HG02623 (cell line): ENCODE measurements at regions not wholly inside any gene's neighbourhood (a gene's known extent, or its start where the extent isn't known, plus 50 kb on each side); places are given as distances from the start of the nearest gene placed in this dataset.

Experiments
- ATAC-seq: cut with Tn5 transposase; IDR thresholded peaks from one replicate; pipeline ENCODE4 v1.9.1; 2021; ENCODE audit warnings: moderate library complexity; ENCODE audit not compliant: unreplicated experiment

DNA sequence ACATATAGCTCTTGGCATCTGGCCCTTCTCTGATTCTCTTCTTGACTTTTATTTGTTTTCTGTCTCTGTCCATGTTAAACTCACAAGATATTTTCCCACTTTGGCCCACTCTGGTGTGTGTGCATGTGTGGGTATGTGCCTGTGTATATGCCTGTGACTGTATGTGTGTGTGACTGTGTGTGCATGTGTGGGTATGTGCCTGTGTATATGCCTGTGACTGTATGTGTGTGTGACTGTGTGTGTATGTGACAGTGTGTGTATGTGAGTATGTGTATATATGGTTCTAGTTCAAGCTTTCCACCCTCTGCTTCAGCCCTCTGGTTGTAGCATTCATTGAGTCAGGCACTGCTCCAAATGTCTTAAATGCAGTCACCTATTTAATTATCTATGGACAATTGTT lies 88.6 kb upstream of the GGTLC1 start:
- ATAC-seq: no peak

DNA sequence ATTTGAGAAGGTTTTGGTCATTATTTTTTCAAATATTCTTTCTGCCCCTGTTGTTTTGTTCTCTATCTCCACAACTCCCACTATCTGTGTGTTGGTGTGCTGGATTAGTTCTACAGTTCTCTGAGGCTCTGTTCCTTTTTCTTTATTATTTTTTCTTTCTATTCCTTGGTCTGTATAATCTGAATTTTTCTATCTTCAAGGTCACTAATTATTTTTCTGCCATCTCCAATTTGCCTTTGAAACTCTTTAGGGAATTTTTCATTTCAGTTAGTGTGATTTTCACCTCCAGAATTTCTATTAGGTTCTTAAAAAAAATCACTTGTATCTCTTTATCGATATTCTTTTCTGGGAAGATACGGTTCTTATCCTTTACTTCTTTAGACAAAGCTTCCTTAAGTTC lies 82.1 kb upstream of the GGTLC1 start:
- ATAC-seq: no peak

DNA sequence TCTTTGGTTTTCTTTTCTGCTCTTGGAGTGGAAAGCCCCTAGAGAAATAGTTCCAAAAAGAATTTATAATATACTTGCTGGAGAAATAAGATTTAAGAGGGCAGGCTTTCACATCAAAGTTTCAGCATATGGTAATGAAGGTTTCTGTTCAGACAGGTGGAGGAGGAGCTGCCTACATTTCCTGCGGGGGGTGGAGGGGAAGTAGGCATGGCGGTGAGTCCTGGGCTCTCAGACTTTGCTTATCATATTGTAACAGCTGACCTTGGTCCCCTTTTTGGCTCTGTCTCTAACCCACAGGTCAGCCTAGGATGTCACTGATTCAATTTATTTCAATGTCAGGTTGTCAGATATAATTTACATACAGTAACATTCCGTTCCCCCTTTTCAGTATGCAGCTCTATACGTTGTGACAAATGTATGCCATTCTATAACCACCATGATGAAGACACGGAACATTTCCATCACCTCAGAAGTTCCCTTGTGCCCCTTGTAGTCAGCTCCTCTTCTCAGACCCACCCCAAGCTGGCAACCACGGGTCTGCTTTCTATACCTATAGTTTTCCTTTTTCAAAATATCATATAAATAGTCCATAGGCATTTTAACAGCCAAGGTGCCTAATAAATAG lies 77.6 kb upstream of the GGTLC1 start:
- ATAC-seq: no peak

DNA sequence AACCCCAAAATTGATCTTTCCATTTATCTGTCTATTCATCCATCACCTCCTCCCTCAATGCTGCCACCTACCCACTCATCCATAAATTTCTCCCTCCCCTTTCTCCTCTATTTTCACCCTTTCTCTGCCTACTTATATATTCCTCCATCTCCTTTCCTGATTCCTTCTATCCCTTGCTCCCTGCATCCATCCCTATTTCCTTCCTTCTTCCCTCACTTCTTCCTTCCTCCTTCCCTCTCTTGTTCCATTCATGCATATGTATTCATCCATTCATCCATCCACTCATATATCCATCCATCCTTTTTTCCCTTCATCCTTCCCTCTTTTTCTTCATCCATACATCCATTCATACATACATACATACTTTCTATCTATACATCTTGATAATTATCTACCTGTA lies 76.3 kb upstream of the GGTLC1 start:
- no peak for ATAC-seq

DNA sequence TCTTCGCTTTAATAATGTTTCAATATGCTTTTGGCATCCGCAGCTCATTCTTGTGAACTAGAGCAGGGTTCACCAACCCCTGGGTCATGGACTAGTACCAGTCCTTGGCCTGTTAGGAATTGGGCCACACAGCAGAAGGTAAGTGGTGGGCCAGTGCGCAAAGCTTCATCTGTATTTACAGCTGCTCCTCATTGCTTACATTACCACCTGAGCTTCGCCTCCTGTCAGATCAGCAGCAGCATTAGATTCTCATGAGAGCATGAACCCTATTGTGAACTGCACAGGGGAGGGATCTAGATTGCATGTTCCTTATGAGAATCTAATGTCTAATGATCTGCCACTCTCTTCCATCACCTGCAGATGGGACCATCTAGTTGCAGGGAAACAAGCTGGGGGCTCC lies 75.5 kb upstream of the GGTLC1 start:
- ATAC-seq: no peak

DNA sequence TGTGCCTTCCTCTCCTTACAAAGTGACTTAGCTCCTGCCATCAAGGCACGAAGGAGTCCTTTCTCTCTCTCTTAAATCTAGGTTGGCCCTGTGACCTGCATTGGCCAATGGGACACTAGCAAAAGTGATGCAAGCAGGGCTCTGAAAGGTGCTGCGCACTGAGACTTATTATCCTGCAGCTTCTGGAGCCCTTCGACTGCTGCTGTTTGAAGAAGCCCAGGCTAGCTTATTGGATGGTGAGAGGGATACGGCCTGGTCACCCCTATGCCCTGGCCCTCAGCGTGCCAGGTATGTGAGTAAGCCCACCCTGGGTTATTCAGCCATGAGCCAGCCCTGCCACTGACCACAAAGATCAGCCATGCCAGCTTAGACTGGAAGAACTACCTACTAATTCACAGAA lies 74.5 kb upstream of the GGTLC1 start:
- no peak for ATAC-seq

DNA sequence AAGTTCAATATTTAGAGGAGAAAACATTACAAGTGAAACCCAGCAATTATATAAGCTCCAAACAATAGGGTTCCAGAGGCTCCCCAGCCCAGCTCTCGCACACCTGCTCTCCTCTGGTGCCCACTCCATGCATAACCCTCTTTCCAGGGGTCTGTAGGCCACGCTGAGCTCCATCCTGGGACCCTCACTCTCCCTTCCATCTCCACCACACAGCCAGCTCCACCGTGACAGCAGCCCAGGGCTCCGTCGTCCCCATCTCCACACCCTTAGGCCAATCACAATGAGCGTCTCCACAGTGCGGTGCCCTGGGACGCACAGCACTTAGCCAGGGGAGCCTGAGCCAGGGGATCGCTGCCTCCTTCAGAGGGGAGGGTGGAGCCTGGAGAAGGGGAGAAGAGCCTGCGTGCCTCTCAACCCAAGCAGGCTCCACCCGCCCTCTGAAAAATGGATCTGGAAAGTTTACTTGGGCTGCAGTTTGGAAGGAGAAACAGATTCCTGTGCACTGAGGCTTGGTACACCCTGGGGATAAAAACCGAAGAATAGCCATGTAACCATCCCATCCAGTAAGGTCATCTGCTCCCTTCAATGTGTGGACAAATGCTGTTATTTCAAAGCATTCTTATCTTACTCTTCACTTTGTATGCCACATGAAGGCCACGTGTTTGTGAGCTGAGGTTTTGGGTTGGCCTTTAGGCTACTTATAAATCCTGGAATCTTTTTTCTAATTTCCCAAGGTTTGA lies 72.4 kb upstream of the GGTLC1 start:
- ATAC-seq: no peak

DNA sequence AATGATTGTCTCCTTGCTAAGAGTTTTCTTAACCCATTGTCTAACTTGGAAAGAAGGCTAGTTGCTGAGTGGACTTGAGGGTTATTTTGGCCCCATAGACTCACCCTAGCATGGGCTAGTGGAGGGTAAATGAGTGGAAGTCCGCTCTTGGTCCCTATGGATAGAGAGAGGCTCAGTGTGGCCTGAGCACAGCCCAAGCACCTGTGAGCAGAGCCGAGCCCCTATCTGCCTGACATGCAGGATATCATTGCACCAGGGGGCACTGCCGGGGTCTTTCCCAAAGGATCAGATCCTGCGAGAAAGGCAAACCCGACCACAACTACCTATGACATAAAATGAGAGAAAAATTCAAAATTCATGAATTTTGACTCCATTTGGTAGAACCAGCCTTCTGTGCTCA lies 70.6 kb upstream of the GGTLC1 start:
- no peak for ATAC-seq

DNA sequence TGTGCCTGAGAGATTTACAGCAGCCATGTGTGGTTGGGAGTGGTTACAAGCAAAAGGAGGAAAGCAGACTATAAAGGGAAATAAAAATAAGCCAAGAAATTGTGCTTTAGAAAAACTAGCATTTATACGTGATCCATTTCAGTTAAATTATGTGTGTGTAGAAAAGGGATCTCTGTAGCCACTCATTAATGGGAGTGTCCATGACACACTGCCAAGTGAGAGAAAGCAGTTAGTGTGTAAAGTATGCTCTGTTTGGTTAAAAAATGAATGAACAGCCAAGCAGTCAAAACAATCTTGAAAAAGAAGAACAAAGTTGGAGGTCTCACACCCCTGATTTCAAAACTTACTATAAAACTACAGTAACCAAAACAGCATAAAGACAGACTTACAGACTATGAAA lies 67.9 kb upstream of the GGTLC1 start:
- ATAC-seq: no peak

DNA sequence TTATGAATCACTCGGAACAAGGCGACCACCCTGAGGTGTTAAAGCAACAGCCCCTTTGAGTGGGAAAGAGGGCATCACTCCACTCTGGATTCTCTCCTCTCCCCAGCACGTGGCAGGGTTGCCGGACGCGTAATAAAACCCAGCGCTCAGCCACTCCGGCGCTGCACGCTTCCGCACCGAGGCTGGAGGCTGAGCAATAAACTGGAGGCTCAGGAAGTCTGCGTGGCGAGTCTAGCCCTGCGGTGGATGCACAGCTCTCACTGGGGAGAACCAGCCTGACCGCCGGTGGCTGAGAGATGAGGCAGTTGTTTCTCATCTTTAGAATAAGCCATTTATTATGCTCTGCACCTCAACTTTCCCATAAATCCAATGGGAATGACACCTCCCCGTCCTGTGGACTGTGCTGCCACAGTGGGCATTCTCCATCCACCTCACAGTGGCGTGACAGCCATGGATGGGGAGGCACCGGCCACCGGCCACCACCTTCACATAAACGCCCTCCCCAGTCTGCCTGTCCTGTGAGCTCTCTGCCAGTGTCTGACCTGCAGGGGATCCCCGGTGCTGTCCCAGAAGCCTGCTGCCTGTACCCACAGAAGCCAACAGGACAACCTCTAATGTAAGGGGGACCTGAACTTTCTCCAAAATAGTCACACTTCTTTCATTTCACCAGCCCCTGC lies 64.2 kb upstream of the GGTLC1 start:
- ATAC-seq: no peak

DNA sequence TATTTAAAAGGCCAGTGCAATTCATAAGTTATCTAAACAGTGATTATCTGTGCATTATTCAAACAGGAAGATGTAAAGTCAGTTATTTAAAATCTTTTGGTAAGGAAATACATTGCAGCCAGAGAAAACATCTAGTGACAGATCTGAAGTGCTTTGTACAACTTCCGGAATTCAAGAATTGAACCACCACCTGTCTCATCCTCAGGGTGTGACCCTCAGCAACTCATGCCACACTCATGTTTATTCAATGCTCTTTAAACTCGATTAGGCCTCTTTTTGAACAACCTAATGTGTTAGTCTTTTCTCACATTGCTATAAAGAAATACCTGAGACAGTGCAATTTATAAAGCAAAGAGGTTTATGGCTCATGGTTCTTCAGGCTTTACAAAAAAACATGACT lies 62.6 kb upstream of the GGTLC1 start:
- ATAC-seq: no peak

DNA sequence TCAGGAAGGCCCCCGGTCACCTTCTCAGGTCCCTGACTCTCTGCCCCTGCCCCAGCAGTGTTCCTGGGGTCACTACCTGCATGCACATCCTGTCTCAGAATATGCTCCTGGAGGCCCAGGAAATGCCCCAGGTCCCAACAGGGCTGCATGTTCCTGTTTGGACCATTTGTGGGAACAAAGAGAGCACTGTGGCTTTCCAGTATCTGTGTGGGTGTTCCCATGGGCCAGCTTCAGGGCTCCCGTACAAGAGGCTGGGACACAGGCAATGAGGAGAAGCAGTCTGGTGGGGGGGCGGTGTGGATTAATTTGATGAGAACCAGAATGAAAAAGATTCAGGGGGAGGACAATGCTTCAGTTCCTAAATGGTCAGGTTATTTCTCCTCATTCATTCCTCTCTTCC lies 61.5 kb upstream of the GGTLC1 start:
- ATAC-seq: no peak

DNA sequence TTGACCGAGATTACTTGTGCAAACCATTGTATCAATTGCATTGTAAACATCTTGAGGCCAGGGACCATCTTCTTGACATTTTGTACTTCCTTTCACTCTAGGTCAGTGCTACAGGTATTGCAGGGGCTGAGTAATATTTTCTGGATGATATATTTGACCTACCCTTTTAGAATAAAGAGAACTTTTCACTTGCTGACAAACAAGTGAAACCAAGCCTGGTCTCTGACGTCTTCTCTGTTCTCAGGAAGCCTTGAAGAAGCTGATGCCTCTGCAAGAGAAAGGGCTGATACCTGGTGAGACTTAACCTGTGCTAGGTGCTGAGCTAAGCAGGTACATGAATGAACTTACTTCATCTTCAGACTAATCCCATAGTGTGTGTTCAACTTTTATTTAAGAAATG lies 60.5 kb upstream of the GGTLC1 start:
- ATAC-seq: no peak

DNA sequence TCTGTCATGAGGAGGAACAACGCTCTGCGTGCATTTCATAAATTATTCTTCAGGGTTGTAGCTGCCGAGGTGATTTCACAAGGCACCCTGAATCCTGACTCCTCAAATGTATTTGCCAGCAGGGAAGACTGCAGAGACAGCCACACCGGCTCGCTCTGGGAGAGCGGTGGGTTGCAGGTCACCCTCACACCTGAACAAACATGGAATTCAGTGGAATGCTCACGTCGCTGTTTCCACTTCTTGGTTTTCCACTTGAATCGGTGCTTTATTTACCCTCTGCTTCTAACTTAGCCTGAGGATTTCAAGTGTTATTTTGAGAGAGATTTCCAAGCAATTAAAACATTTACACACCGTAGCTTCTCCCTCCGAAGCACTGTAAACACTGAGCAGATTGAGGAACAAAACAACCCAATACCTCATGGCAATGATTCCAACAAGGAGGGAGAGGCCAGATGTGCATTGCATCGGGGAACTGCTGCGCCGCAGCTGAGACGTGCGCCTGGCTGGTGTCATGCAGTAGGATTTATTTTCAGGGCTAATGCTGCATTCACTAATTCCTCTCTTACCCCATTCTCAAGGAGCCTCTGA lies 59.5 kb upstream of the GGTLC1 start:
- no peak for ATAC-seq

DNA sequence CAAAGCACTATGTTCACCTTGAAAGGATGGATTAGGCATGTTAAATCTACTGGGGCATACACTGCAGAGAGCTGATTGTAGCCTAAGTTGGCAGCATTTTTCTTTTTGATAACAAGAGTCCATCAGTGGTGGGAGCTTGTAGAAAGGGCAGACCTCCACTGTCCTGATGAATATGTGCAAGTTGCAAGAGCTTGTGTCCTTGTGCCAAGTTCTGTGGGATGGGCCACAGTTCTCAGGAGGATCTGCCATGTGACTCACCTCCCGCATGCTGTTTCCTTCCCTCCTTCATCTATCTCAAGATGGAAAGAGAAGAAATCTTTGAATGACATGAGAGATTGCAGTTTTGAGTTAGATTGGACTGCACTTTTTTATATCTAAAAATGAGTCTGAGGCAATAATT lies 58.3 kb upstream of the GGTLC1 start:
- ATAC-seq: no peak

DNA sequence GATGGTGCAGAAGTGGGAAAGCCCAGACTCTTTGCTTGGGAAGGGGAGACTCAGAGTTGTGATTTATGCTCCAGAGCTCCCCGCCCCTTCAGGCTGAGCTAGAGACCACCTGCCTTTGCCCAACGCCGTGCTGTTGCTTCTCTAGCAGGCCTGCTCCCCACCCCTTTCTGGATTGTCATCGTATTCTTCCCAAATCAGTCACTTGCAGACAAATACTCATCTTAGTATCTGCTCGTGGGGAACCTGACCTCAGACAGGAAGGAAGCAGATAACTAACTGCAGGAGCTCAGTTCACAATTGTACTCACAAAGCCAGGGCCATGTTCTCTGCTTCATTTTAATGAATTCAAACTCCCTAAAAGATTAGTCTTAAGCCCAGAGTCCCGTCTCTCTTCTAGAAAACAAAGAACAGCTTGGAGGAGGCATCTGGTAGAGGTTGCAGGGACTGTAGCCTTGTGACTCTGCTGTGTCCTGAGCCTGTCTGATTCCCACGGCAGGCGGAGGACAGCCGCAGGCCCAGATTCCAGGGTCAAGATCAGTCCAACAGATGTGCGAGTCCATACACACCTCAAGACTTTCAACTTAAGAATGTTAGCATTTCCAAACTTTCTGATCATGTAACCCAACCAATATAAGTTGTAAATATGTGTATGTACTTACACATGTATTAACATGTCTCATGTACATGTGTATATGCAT lies 57.2 kb upstream of the GGTLC1 start:
- no peak for ATAC-seq

DNA sequence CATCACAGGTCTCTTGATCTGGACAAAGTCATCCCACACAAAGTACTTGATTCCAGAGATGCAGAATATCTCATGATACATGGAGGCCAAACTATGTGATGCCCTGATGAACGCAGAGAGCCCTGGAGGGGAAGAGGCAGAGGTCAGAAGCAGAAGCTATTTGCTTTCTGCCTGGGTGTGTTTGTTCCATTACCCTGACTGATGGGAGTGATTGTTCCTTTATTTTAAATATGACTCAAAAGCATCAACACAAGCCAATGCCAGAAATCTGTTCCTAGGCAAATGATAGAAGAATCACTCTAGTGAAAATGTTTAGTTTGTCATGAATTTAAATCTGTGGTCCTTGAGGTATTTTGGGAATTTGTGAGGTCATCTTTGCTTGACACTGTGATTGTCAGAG lies 54.7 kb upstream of the GGTLC1 start:
- ATAC-seq: no peak

DNA sequence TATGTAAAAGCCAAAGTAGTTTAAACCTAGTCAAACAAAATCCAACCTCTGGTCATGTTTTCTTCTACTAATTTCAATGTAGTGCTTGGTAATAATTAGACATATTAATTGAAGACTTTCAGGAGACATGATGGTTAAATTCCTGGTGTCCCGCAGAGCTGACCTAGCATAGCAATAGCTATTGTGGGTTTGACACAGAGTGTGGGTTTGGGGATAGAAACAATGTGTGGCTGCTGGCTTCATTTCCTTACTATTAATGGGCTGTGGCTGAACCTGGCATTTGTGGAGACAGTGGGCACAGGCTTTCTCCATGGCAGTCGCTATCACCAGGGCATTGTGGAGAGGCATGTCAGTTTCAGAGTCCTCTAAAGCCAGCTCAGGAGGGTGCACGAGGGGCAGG lies 54.1 kb upstream of the GGTLC1 start:
- no peak for ATAC-seq

DNA sequence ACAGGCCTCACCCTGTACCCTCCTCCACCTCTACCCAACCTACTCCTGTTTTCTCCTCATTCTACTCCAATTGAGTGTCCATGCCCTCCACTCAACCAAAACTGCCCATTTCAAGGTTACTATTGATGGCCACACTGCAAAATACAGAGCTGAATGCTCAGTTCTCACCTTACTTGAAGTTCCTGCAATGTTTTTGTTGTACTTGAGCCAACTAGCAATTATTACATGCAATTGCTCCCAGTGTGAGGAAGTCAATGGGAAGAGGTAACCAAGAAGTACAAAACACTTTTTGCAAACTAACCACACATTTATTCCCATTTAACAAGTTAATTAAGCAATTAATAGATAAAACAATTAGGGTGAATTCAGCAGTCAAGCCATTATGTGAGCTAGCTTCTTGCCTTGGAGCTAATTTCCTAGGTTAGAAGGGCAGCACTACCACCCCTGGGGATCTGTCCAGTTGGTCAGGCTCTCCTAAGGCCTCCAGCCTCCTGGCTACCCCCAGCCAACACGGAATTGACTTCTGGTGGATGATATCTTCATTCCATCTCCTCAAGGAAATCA lies 52.4 kb upstream of the GGTLC1 start:
- no peak for ATAC-seq

DNA sequence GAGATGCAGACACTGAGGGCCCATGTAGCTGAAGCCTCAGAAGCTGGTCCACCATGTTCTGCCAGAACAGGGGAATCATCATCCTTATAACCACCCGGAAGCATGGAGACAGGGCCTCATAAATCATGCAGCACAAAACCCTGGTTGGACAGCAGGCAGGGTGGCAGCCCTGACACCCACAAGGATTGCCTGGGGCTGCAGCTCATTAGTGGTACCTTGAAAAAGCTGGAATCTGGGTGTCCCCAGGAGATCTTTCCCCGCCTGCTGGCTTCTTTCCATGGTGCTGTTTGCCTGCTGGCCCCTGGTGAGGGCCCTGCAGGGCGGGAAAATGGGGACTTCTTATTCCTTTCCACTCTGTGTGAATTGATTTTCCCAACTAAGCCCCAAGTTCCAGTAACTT lies 50.6 kb upstream of the GGTLC1 start:
- ATAC-seq: no peak
